Neuronal stem cell (in vitro differentiated cells): ENCODE measurements at regions not wholly inside any gene's neighbourhood (a gene's known extent, or its start where the extent isn't known, plus 50 kb on each side); places are given as distances from the start of the nearest gene placed in this dataset.
A peak's percentile ranks its signal among the peaks of the same experiment; 100 is the strongest.

Experiments used
- DNase-seq: peaks from one replicate; pipeline ENCODE4 v3.0.0-alpha.2; 2013; ENCODE audit warnings: low spot score
- H2AFZ ChIP-seq: one replicate; pipeline ENCODE4 v1.6.1; 2013; ENCODE audit warnings: mild to moderate bottlenecking, low read length, inconsistent platforms
- H2AK5ac ChIP-seq: 2 replicates; pipeline ENCODE4 v1.6.1; 2013; ENCODE audit warnings: low read depth, mild to moderate bottlenecking, inconsistent platforms, low read length, moderate library complexity, mixed read lengths
- H2BK120ac ChIP-seq: 2 replicates; pipeline ENCODE4 v1.6.1; 2013; ENCODE audit warnings: low read depth, mild to moderate bottlenecking, inconsistent platforms, low read length, moderate library complexity, mixed read lengths
- H2BK12ac ChIP-seq: one replicate; pipeline ENCODE4 v1.6.1; 2013; ENCODE audit warnings: low read length, inconsistent platforms
- H2BK15ac ChIP-seq: 2 replicates; pipeline ENCODE4 v1.6.1; 2013; ENCODE audit warnings: mild to moderate bottlenecking, low read length, inconsistent platforms, mixed read lengths
- H2BK5ac ChIP-seq: one replicate; pipeline ENCODE4 v1.6.1; 2013; ENCODE audit warnings: inconsistent platforms, mild to moderate bottlenecking, low read length, moderate library complexity
- H3K14ac ChIP-seq: one replicate; pipeline ENCODE4 v1.6.1; 2013; ENCODE audit warnings: low read length, inconsistent platforms
- H3K18ac ChIP-seq: 2 replicates; pipeline ENCODE4 v1.6.1; 2013; ENCODE audit warnings: low read length, inconsistent platforms
- H3K23ac ChIP-seq: 2 replicates; pipeline ENCODE4 v1.6.1; 2013; ENCODE audit warnings: low read depth, mild to moderate bottlenecking, mixed read lengths, low read length, inconsistent platforms; ENCODE audit not compliant: poor library complexity
- H3K27ac ChIP-seq: replicated peaks from 3 replicates; pipeline ENCODE4 v1.5.1; 2013; ENCODE audit warnings: low read length, inconsistent platforms
- H3K27me3 ChIP-seq, 3 experiments: 2 replicates each; pipeline ENCODE4 v1.6.1; 2013; ENCODE audit warnings: low read length in 3 of 3, mild to moderate bottlenecking in 2 of 3, inconsistent platforms in 1 of 3, low read depth in 1 of 3, mixed read lengths in 1 of 3, moderate library complexity in 1 of 3; ENCODE audit not compliant: control insufficient read depth in 3 of 3, insufficient read depth in 3 of 3
- H3K36me3 ChIP-seq, 2 donors: replicated peaks in 1 of 2; 2 replicates each; pipeline ENCODE4 v1.6.1; 2013; ENCODE audit warnings: low read length in 2 of 2; ENCODE audit not compliant: control insufficient read depth in 2 of 2, insufficient read depth in 2 of 2
- H3K4ac ChIP-seq: 2 replicates; pipeline ENCODE4 v1.6.1; 2013; ENCODE audit warnings: inconsistent platforms, mild to moderate bottlenecking, low read length, moderate library complexity
- H3K4me1 ChIP-seq, 2 donors: 1 replicate in 1 of 2; 2 replicates in 1 of 2; pipeline ENCODE4 v1.6.1; 2013; ENCODE audit warnings: low read length in 2 of 2, low read depth in 1 of 2; ENCODE audit not compliant: control insufficient read depth in 2 of 2, insufficient read depth in 1 of 2
- H3K4me2 ChIP-seq: one replicate; pipeline ENCODE4 v1.6.1; 2013; ENCODE audit warnings: mild to moderate bottlenecking, low read length, inconsistent platforms; ENCODE audit not compliant: insufficient read depth, poor library complexity, severe bottlenecking
- H3K4me3 ChIP-seq, 2 donors: 2 replicates each; pipeline ENCODE4 v1.5.1; 2013; ENCODE audit warnings: low read length in 2 of 2, mild to moderate bottlenecking in 2 of 2, inconsistent platforms in 1 of 2, moderate library complexity in 1 of 2
- H3K79me1 ChIP-seq: one replicate; pipeline ENCODE4 v1.6.1; 2013; ENCODE audit warnings: low read depth, mild to moderate bottlenecking, inconsistent platforms, low read length, moderate library complexity
- H3K9ac ChIP-seq: one replicate; pipeline ENCODE4 v1.6.1; 2013; ENCODE audit warnings: mild to moderate bottlenecking, low read depth, low read length, inconsistent platforms; ENCODE audit not compliant: poor library complexity
- H3K9me3 ChIP-seq, 2 donors: replicated peaks in 1 of 2; 2 replicates each; pipeline versions ENCODE3 to v1.6.1; 2013; ENCODE audit warnings: low read length in 2 of 2, mild to moderate bottlenecking in 2 of 2, inconsistent platforms in 1 of 2, low read depth in 1 of 2, mixed read lengths in 1 of 2, moderate library complexity in 1 of 2; ENCODE audit not compliant: control insufficient read depth in 2 of 2, insufficient read depth in 1 of 2
- H4K8ac ChIP-seq: one replicate; pipeline ENCODE4 v1.6.1; 2013; ENCODE audit warnings: low read depth, mild to moderate bottlenecking, inconsistent platforms, low read length, moderate library complexity
- H4K91ac ChIP-seq: one replicate; pipeline ENCODE4 v1.6.1; 2013; ENCODE audit warnings: low read length, low read depth, mild to moderate bottlenecking, inconsistent platforms; ENCODE audit not compliant: poor library complexity
- WGBS, 2 donors: extraction: QIAGEN DNeasy Blood & Tissue Kit; methylation state at CpG; one replicate each; pipeline ENCODE4 v1.1.7; 2013; ENCODE audit warnings: missing lambda C conversion rate in 2 of 2, mixed read lengths in 1 of 2; ENCODE audit not compliant: insufficient read length in 2 of 2, insufficient replicate concordance in 1 of 2; ENCODE audit errors: extremely low coverage in 2 of 2; 5-methylcytosine and 5-hydroxymethylcytosine counted together

- no peak overlapping the region for H4K8ac ChIP-seq
- no peak overlapping the region for H3K14ac ChIP-seq
- no peaks in the 10 kb centered on the region for H3K27me3 ChIP-seq
- no peak overlapping the region for H2BK120ac ChIP-seq
- H2BK15ac ChIP-seq, result no peak overlapping the region
- H2AK5ac ChIP-seq, result no peak overlapping the region
- no peak overlapping the region for H3K4me3 ChIP-seq
- no peak overlapping the region for H3K4me2 ChIP-seq
- H3K79me1 ChIP-seq, result no peaks in the 10 kb centered on the region
- no peak overlapping the region for H2BK5ac ChIP-seq
- no peak for DNase-seq
- H2BK12ac ChIP-seq, result no peak overlapping the region
- H2AFZ ChIP-seq, result no peak overlapping the region
- no peak overlapping the region for H3K23ac ChIP-seq
- no peak overlapping the region for H3K9ac ChIP-seq
- no CpG with 5 or more reads among the region's 6 CpGs for WGBS, 2 donors
- H3K4me1 ChIP-seq, result peaks cover 0 to 2% of the 10 kb centered on the region in 2 donors
- no peaks in the 10 kb centered on the region for H3K36me3 ChIP-seq
- H3K4ac ChIP-seq, result no peak overlapping the region
- no peak overlapping the region for H3K18ac ChIP-seq
- H4K91ac ChIP-seq, result no peak overlapping the region
- no peaks in the 10 kb centered on the region for H3K9me3 ChIP-seq
- H3K27ac ChIP-seq, result no peak overlapping the region
Measured at GRCh38 chr19:31126236-31126635, 223.0 kb downstream of the TSHZ3 start.

DNA sequence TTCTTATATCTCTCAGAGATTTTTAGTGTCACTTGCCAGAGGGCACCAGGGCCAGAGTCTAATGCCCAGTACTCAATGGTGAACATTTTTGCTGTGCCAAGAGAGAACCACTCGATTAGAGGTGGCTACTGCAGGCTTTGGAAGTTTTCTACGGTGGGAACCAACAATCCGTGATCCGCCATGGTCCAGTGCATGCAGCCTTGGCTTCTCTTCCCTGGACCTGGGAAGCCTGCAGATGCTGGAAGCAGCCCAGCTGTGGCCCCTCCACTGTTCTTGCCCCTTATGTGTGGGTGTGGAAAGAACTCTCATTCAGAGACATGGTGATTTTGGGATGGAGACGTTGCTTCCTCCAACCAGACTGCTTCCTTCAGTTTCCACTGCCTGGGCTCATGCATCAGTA lies 224.2 kb downstream of the TSHZ3 start:
- Histone ChIP-seq H2BK15ac (no peak overlapping the region), H4K91ac (no peak overlapping the region), H2AFZ (no peak overlapping the region), H2BK120ac (no peak overlapping the region), H3K27ac (no peak overlapping the region), H3K4me2 (no peak overlapping the region), H3K36me3 (no peaks in the 10 kb centered on the region), H2AK5ac (no peak overlapping the region), H3K9ac (no peak overlapping the region), H2BK12ac (no peak overlapping the region), H3K4me1 (peaks cover 0 to 2% of the 10 kb centered on the region in 2 donors), H3K18ac (no peak overlapping the region), H3K27me3 (no peaks in the 10 kb centered on the region), H3K23ac (no peak overlapping the region), H3K79me1 (no peaks in the 10 kb centered on the region), H3K4me3 (no peak overlapping the region), H3K14ac (no peak overlapping the region), H2BK5ac (no peak overlapping the region), H3K9me3 (no peaks in the 10 kb centered on the region), H4K8ac (no peak overlapping the region), H3K4ac (no peak overlapping the region)
- no peak for DNase-seq
- WGBS, 2 donors, result no CpG with 5 or more reads among the region's 5 CpGs

DNA sequence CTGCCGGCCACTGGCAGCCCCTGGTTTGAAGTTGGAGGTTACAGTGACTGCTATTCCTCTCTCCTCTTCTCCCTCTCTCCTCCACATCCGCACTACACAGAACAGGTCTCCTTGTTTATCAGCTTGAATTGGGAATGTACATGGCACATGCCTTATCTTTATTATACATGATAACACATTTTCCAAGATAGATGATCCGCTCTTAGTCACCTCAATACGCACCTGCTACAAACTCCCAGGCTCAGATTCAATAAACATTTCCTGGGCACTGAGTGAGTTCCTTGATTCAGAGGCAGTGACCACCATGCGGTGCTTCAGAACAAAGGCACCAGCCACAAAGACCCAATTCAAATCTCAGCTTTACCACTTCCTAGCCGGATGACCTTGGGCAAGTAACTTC lies 227.7 kb downstream of the TSHZ3 start:
- Histone ChIP-seq H3K14ac (no peak overlapping the region), H2AK5ac (no peak overlapping the region), H2AFZ (no peak overlapping the region), H4K91ac (no peak overlapping the region), H2BK12ac (no peak overlapping the region), H3K4ac (no peak overlapping the region), H3K27me3 (no peaks in the 10 kb centered on the region), H2BK15ac (no peak overlapping the region), H3K4me1 (peaks cover 0 to 5% of the 10 kb centered on the region in 2 donors), H3K79me1 (no peaks in the 10 kb centered on the region), H4K8ac (no peak overlapping the region), H3K9ac (no peak overlapping the region), H3K4me2 (no peak overlapping the region), H2BK5ac (no peak overlapping the region), H3K4me3 (no peak overlapping the region), H3K36me3 (no peaks in the 10 kb centered on the region), H3K9me3 (no peaks in the 10 kb centered on the region), H2BK120ac (no peak overlapping the region), H3K27ac (no peak overlapping the region), H3K18ac (no peak overlapping the region), H3K23ac (no peak overlapping the region)
- no peak for DNase-seq
- WGBS, 2 donors, result no CpG with 5 or more reads among the region's 6 CpGs

- Histone ChIP-seq H3K23ac (no peak overlapping the region), H3K18ac (peak overlapping the region; percentile 46), H3K9ac (no peak overlapping the region), H3K4ac (no peak overlapping the region), H3K9me3 (no peaks in the 10 kb centered on the region), H3K14ac (no peak overlapping the region), H2BK5ac (no peak overlapping the region), H2AFZ (no peak overlapping the region), H2BK120ac (no peak overlapping the region), H4K8ac (no peak overlapping the region), H2BK15ac (no peak overlapping the region), H3K4me3 (peak overlapping the region in 1 of 2 donors; percentile 43), H4K91ac (no peak overlapping the region), H3K36me3 (no peaks in the 10 kb centered on the region), H3K4me1 (peaks cover 0 to 5% of the 10 kb centered on the region in 2 donors), H3K79me1 (no peaks in the 10 kb centered on the region), H2BK12ac (no peak overlapping the region), H3K4me2 (no peak overlapping the region), H2AK5ac (peak overlapping the region; percentile 38), H3K27me3 (no peaks in the 10 kb centered on the region), H3K27ac (no peak overlapping the region)
- no peak for DNase-seq
- WGBS, 2 donors, result no CpG with 5 or more reads among the region's 6 CpGs
Measured at GRCh38 chr19:31120952-31121351, 228.3 kb downstream of the TSHZ3 start.
